ENCODE measurements at regions not wholly inside any gene's neighbourhood (a gene's known extent, or its start where the extent isn't known, plus 50 kb on each side); places are given as distances from the start of the nearest gene placed in this dataset.

- TF ChIP-seq CTCF (conservative IDR thresholded peaks at IDR 0.05): no peak
- no peak overlapping the region for H3K27ac Mint-ChIP-seq
- H3K27me3 Mint-ChIP-seq: peaks cover 7% of the 10 kb centered on the region
- no peak for DNase-seq (ENCODE audit: extremely low spot score, unreplicated experiment)
- no peaks in the 10 kb centered on the region for H3K9me3 Mint-ChIP-seq
- H3K4me3 Mint-ChIP-seq: no peak overlapping the region
- no peaks in the 10 kb centered on the region for H3K36me3 Mint-ChIP-seq
- peaks cover 4% of the 10 kb centered on the region for H3K4me1 Mint-ChIP-seq (ENCODE audit: unreplicated experiment)
Observed at GRCh38 chr14:66131111-66131510, 355.1 kb upstream of the CCDC196 start.

- no peaks in the 10 kb centered on the region for H3K9me3 Mint-ChIP-seq
- H3K36me3 Mint-ChIP-seq: no peaks in the 10 kb centered on the region
- H3K4me1 Mint-ChIP-seq (ENCODE audit: unreplicated experiment): peaks cover 8% of the 10 kb centered on the region
- TF ChIP-seq CTCF (conservative IDR thresholded peaks at IDR 0.05): no peak
- peaks cover 3% of the 10 kb centered on the region for H3K27me3 Mint-ChIP-seq
- no peak for DNase-seq (ENCODE audit: extremely low spot score, unreplicated experiment)
- H3K27ac Mint-ChIP-seq: no peak overlapping the region
- no peak overlapping the region for H3K4me3 Mint-ChIP-seq
Observed at GRCh38 chr14:66133666-66134065, 352.5 kb upstream of the CCDC196 start.

- Mint-ChIP-seq H3K4me1 (ENCODE audit: unreplicated experiment) (peaks cover 8% of the 10 kb centered on the region), H3K9me3 (no peaks in the 10 kb centered on the region), H3K27me3 (peaks cover 2% of the 10 kb centered on the region), H3K4me3 (no peak overlapping the region), H3K36me3 (no peaks in the 10 kb centered on the region), H3K27ac (no peak overlapping the region)
- DNase-seq (ENCODE audit: extremely low spot score, unreplicated experiment): no peak
- no peak for TF ChIP-seq CTCF (conservative IDR thresholded peaks at IDR 0.05)
Observed at GRCh38 chr14:66135831-66136230, 350.3 kb upstream of the CCDC196 start.

- no peaks in the 10 kb centered on the region for H3K9me3 Mint-ChIP-seq
- peaks cover 2% of the 10 kb centered on the region for H3K27me3 Mint-ChIP-seq
- H3K36me3 Mint-ChIP-seq: no peaks in the 10 kb centered on the region
- no peak for DNase-seq (ENCODE audit: extremely low spot score, unreplicated experiment)
- peaks cover 8% of the 10 kb centered on the region for H3K4me1 Mint-ChIP-seq (ENCODE audit: unreplicated experiment)
- TF ChIP-seq CTCF (conservative IDR thresholded peaks at IDR 0.05): no peak
- no peak overlapping the region for H3K27ac Mint-ChIP-seq
- H3K4me3 Mint-ChIP-seq: no peak overlapping the region
Observed at GRCh38 chr14:66137081-66137480, 349.1 kb upstream of the CCDC196 start.

- no peaks in the 10 kb centered on the region for H3K36me3 Mint-ChIP-seq
- no peak overlapping the region for H3K4me3 Mint-ChIP-seq
- no peak for DNase-seq (ENCODE audit: extremely low spot score, unreplicated experiment)
- no peak for TF ChIP-seq CTCF (conservative IDR thresholded peaks at IDR 0.05)
- no peak overlapping the region for H3K27ac Mint-ChIP-seq
- peaks cover 6% of the 10 kb centered on the region for H3K27me3 Mint-ChIP-seq
- H3K9me3 Mint-ChIP-seq: no peaks in the 10 kb centered on the region
- peaks cover 8% of the 10 kb centered on the region for H3K4me1 Mint-ChIP-seq (ENCODE audit: unreplicated experiment)
Observed at GRCh38 chr14:66139432-66139831, 346.7 kb upstream of the CCDC196 start.
